ENCODE measurements at regions not wholly inside any gene's neighbourhood (a gene's known extent, or its start where the extent isn't known, plus 50 kb on each side); places are given as distances from the start of the nearest gene placed in this dataset.

DNA sequence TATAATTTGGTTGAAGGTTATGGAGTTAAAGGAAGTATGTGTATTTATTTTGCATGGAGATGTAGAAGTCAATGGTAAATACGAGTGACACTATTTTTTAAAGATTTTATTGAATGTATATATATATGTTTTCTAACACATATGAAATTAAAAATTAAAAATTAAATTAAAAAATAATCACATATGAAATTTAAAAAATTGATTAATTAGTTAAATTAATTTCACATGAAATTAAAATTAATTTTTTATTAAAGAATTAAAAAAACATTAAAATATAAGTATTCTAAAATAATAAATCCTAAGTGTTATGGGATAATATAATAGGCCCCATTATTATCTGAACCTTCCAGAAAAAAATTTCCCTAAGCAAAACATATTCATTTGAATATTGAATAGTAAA is 1163.5 kb downstream of the ARAP2 start:
- no peak for DNase-seq (ENCODE audit: low read depth)

DNA sequence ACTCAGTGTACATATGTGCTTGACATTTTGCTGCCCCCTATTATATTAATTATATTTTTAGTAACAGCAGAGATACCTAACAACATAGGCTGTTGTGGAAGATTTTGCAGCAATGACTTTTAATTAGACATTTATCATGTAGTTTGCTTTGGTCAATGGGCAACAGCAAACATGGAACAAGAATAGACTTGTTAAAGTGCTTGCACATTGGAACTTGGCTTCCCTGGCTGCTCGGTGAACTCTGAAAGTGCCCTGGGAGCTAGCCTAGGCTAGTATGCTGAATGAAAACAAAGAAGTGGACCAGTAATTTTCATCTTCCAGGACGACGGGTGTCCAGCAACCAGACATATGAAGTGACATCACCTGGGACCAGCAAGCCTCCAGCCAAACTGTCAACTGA is 1157.1 kb downstream of the ARAP2 start:
- DNase-seq (ENCODE audit: low read depth) = no peak

DNA sequence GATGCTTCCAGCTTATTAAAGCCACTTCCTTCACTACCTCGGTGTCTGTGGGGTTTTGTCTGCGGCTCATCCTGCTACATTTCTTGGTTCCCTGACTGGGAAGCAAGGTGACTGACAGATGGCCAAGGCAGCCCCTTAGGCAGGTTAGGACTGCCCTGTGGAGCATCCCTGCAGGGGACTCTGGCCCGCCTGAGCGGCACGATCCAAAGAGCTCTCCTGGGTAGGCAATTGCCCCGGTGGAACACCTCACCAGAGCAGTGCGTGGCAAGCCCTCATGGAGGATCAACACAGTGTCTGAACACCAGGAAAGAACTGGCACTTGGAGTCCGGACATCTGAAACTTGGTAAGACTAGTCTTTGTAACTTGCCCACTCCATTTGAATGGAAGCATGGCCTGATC is 1143.4 kb downstream of the ARAP2 start:
- DNase-seq (ENCODE audit: low read depth) = no peak

DNA sequence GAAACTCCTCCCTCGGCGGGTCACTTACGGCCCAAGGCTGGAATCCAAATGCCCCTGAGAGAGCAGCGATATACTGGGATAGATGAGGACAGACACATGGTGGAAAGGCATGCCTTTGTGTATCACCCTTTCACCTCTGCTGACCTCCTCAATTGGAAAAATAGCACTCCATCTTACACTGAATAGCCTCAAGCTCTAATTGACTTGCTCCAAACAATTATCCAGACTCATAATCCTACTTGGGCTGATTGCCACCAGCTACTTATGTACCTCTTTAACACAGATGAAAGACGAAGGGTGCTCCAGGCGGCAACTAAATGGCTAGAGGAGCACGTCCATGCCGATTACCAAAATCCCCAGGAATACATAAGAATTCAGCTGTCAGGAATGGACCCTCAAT is 1142.2 kb downstream of the ARAP2 start:
- DNase-seq (ENCODE audit: low read depth) = no peak

DNA sequence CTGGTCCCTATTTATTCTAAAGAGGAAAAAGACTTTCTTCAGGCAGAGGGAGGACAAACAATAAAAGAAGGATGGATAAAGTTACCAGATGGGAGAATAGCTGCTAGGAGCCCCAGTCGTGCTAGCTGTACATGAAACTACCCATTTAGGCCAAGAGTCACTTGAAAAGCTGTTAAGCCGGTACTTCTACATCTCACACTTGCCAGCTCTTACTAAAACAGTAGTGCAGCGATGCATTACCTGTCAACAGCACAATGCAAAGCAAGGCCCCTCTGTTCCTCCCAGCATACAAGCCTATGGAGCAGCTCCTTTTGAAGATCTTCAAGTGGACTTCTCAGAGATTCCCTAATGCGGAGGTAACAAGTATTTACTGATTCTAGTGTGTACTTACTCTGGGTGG is 1138.8 kb downstream of the ARAP2 start:
- no peak for DNase-seq (ENCODE audit: low read depth)

DNA sequence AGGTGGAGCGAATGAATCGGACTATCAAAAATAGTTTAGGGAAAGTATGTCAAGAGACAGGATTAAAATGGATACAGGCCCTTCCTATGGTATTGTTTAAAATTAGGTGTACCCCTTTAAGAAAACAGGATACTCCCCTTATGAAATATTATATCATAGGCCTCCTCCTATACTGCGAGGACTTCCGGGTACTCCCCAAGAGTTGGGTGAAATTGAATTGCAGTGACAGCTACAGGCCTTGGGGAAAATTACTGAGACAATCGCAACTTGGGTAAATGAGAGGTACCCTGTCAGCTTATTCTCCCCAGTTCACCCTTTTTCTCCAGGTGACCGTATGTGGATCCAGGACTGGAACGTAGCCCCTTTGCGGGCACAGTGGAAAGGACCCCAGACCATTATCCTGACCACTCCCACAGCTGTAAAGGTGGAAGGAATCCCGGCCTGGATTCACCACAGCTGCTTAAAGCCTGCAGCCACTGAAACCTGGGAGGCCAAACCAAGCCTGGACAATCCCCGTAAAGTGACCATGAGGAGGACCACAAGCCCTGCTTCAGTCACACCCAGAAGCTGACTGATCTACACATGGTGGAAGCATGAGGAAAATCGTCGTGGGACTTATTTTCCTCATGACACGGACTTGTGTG is 1138.1 kb downstream of the ARAP2 start:
- no peak for DNase-seq (ENCODE audit: low read depth)

DNA sequence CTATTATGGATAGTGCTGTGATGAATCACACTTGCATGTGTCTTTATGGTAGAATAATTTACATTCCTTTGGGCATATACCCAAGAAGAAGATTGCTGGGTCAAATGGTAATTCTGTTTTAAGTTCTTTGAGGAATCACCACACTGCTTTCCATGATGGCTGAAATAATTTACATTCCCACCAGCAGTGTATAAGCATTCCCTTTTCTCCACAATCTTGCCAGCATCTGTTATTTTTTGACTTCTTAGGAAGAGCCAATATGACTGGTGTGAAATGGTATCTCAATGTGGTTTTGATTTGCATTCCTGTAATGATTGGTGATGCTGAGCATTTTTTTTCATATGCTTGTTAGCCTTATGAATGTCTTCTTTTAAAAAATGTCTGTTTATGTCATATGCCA is 1120.2 kb downstream of the ARAP2 start:
- DNase-seq (ENCODE audit: low read depth) = peak; percentile 61

DNA sequence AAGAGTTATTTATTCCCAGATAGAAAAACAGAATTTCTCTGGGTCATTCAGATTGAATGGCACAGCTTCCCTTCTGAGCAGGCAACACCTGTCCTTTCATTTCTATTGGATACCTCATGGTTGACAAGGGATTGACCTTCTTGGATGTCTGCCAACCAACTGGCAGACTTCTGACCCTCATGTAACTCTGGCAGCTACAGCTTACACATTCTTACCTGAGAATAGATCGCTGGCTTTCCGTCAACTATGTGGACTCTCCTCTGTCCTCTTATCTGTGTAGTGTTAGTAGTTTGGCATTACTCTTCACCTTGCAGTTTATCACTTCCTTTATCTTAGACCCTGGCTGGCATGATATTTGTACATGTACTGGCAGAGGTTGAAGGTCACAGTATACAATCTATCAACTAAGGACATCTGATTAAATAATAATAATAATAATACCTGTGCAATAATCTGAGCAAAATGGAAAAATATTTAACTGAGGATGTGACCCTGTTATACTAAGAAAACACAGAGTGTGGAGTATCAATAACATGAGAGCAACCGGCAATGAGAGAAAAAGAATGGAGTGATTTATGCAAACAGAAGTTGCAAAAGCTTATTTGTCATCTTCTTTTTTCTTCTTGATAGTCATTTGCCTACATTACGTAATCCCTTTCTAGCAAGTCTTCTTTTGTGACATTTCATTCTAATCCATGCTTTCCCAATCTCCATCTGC is 1118.2 kb downstream of the ARAP2 start:
- no peak for DNase-seq (ENCODE audit: low read depth)

DNA sequence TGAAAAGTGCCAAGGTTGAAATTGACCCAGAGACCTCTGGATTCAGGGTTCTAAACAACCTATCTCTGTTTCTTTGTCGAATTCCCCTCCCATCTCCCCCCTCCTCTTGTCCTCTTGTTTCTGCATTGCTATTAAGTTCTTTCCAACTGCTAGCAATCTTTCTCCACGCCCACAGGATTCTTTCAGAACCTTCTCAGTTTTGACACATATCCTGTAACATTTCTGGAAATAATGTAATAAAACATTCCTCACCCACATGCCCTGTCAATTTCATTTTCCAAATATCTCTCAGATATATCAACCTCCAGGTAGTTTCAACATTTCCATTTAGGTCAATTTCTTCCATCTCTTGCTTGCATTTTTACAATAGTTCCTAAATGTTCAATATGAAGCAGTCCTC is 1105.9 kb downstream of the ARAP2 start:
- DNase-seq (ENCODE audit: low read depth) = no peak

DNA sequence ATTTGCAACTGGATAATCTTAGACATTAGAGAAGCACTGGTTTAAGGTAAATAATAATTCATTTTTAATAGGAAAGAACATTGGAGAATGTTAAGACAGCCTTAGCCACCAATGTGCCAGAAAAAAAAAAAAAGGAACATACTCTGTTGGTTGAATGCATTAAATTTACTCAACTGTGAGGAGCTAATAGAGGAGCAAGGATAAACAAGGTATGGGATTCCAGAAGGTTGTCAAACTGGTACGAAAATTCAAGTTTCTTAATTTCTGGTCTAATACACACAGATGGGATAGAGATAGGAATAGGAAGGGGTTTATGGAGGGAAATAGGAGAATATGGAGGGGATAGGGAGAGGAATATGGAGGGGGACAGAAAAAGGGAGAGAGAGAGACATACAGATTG is 1096.6 kb downstream of the ARAP2 start:
- no peak for DNase-seq (ENCODE audit: low read depth)

DNA sequence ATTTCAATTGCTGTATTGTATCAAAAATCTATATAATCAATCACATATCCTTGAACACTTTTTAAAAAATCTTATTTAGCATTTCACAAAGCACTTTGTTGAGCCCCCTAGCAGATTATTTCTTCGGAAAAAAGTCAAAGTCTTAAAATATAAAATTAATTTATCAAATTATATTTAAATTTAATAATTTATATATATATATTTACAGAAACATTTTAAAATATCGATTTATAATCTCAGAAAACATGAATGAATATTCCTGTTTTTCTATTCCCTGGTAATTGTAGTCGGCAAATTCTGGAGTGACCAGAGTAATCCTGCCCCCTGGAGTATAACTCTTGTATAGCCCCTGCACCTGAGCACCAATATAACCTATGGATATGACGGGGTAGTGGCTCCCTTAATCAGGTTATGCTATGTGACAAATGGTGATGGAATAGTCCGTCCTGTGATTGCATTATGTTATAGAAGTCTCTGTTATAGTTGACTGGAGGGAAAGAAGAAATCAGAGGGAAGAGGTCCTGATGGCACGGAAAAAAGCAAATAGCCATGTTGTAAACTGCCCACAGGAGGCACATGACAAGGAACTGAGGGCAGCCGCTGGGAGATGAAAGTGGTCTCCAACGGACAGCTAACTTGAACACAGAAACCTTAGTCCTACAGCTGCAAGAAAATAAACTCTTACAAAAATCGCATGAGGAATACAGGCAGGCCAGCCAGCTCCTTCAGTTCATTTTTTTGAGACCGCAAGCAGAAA is 1092.3 kb downstream of the ARAP2 start:
- DNase-seq (ENCODE audit: low read depth) = peak; percentile 55

DNA sequence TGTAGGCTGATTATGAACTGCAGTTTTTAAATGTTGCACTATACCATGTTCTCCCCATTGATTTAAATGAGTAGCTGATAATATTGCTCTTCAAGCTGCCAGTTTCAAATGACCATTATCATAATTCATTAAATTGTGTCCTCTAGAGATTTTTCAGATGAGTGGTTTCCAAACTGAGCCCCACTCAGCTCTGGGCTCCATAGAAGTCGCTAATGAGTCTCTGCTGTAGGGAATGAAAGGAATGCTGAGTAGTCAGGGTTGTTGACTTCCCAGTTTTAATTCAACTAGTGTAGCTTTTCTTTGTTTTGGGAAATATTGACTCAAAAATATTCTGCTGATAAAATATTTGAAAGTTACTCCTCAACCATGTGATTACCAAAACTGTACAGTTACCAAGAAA is 1081.1 kb downstream of the ARAP2 start:
- DNase-seq (ENCODE audit: low read depth) = no peak

DNA sequence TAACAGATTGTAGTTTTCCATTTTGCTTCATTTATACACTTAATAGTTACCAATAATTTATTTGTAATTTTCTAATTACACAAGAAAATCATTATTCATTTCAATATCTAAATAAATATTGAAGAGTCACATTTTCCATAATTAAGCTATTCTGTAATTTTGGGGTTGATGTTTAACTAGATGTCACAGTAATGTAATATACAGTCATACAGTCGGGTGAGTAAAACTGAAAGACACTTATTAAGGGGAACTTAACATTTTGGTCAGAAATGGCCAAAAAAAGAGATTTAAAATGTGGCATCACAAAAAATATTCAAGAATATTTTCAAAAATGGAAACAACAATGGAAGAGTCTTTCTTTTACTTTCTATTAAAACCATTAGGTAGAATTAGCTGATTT is 1080.3 kb downstream of the ARAP2 start:
- DNase-seq (ENCODE audit: low read depth) = no peak

DNA sequence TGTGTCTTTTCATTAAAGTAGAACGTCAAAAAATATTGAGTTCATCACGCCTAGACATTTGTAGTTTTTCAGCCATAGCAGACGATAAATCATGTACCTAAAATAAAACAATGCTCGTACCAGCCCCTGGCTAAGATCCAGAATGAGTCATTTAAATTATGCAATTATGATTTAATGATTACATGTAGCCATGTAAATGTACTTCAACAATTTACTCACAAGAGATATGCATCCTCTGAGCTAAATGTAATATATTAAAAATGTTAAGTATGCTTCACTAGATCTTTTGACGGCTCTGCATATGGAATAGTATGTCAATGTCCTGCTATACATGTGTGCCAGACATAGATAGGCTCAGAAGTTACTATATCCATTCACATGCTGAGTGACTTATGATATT is 1077.8 kb downstream of the ARAP2 start:
- DNase-seq (ENCODE audit: low read depth) = peak; percentile 38

DNA sequence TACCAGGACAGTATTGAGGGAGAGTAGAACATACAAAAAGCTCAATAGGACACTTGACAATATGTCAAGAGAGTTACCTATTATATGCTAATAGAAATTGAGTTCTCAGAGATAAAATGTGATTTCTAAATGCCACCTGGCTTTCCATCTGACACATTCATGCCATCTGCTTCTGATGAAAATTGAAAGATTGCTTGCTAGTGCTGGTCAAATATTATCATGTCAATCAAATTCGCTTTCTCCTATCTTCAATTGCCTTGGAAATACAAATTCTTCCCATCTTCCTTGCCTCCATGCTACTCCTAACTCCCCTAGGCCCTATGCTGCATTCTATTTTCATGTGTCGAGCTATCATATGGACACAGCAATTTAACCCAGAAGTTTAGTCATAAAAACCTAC is 1076.9 kb downstream of the ARAP2 start:
- DNase-seq (ENCODE audit: low read depth) = no peak

DNA sequence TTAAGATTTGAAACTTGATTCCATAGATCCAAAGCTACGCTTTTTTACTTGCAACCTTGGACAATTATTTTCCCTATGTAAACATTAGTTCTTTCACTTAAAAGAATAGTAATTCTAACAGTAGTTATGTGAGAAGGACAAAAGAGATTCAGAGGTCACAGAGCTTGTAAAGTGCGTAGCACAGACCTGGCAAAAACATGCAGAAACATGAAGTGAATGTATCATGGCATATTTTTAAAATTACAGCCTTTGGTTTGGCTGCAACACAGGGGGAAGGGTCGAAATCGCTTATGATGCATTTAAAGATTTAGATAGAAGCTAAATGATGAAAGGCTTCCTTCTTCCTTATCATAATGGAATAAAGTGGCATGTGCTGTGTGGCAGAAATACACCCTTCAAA is 1068.8 kb downstream of the ARAP2 start:
- no peak for DNase-seq (ENCODE audit: low read depth)

DNA sequence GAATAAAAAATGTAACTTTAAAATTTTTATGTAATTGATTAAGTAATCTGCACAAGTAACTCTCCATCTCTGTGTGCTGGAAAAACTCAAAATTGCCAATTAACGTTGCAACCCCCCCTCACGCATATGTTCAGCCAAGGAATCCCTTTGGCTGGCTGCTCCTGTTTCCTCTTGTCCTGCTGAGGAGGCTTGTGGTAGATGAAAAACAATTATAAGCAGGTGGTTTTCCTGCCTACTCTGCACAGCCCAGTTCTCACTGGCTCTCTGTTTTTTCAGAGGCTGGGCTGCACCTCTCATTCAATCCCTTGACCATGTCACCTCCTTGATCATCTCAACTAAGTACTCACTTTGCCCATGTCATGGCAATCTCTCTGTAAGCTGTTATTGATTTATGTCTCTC is 1068.4 kb downstream of the ARAP2 start:
- no peak for DNase-seq (ENCODE audit: low read depth)

DNA sequence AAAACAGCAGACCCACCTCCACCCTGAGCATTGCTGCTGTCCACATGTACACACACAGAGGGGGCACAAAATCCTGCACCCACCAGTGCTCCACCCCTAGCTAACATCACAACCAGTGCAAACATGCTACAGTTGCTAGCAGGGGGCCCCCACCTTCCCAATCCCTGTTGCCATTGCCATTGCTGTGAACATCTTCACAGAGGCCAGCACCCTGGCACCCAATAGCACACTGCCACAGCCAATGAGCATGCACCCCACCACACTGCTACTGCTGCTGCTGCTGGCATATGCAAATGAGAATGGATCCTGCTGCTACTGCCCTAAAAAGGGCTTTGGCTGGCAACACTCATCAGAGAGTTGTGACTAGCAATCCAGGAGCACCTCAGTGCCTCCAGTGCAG is 1061.9 kb downstream of the ARAP2 start:
- DNase-seq (ENCODE audit: low read depth) = no peak

DNA sequence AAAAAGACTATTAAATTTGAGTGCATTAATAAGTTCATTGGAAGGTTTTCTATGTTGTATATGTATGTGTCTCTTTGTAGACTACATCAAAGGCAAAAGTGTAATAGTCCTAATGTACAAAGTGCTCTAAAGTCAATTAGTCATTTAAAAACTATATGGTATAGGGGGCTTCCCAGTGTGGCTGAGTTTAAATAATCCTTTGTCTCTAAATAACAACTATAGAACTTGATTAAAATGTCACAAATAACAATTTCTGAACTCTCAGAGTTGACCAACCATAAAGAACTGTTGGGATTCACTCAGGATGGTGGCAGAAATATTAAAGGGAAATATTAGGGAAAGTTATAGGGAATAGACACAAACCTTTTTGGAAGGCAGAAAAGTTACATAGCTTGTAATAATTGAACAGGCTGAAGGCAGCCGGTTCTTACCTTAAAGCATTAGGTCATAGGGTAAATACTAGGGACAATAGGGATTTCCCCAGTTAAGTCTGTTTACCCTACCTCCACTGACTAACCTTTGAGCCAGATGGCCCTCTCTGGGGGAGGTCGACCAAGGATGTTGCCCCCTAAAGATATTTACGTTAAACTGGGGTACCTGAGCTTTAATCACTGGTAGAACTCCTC is 1054.2 kb downstream of the ARAP2 start:
- no peak for DNase-seq (ENCODE audit: low read depth)

DNA sequence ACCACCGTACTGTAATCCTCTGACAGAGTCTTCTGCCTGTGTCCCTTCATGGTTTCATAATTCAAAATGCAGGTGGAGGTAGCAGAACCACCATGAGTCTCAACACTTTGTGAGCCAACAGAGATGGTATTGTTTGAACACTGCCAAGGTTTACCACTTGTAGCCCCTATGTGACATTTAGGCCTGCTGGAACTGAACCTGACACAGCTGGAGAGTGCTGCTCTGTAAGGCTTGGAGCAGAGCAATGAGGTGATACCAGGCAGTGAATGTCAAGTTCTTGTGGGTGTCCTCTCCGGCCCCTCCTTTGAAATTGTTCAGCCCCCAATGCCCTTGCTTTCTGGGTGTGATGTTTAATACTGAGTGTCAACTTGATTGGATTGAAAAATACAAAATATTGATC is 1042.9 kb downstream of the ARAP2 start:
- DNase-seq (ENCODE audit: low read depth) = no peak

DNA sequence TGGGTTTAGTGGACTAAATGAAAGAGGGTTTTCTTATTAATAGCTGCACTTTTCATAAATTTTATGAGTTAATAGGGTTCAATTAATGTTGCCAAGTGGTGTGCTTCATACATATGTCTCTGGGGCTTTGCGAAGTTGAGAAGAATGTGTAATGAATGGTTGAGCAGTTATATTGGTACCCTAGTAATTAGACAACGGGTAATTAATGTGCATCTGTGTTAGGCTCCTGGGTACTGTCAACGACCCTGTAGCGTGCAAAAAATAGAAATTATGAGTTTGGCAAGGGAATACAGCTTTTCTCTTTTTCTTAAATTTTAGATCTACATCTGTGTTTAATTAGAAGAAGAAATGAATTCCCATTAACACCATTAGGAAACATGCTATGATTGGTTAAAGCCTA is 1027.7 kb downstream of the ARAP2 start:
- no peak for DNase-seq (ENCODE audit: low read depth)

DNA sequence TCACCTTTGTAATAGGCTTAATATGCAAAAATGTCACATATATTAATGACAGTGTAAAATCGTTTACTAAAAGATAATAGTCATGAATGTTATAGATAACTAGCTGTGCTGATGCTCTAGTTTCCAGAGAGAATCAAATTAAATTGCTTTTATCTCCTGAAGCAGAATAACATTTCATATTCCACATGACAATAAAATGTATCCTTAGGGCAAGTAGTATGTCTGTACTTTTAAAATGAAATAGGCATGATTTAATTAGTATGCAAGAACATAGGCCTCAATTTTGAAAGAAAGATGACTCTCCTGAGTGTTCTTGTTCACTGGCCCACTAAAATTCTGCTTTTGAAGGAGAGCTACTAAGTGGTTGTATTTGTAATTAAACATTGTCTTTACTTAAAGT is 1027.0 kb downstream of the ARAP2 start:
- no peak for DNase-seq (ENCODE audit: low read depth)

DNA sequence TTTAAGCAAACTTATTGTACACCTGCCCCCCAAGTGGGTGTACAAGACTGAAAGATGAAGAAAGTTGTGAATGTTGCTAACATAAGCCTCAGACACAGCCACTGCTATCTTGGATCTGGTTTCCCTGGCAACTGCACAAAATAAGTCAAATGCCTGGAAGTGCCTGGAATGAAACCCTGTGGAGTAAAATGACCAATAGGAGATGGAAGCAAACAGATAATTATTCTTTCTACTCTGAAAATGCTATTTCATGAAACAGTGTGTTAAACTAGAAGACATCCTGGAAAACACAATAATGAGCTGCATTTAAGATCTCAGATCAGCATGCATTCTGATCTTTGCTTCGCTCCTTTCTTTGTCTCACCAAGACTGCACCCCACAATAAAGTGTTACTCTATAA is 1016.0 kb downstream of the ARAP2 start:
- no peak for DNase-seq (ENCODE audit: low read depth)
